ENCODE measurements at regions not wholly inside any gene's neighbourhood (a gene's known extent, or its start where the extent isn't known, plus 50 kb on each side); places are given as distances from the start of the nearest gene placed in this dataset.

GRCh38 chr16:86069736-86070298, 170.9 kb downstream of the IRF8 start:
- CTCF ChIA-PET: interaction anchor here (1.1 to 19.0 kb wide), 4 partner anchors 31 to 453 kb away, joined by 3 to 685 read pairs (median 4); no protein-coding TSS in a partner anchor
- no peak overlapping the region for H3K4me3 ChIP-seq (ENCODE audit: low read depth, low read length)
- no peak for DNase-seq (ENCODE audit: low read depth, low spot score)
- TF ChIP-seq CTCF (IDR thresholded peaks at IDR 0.05; ENCODE audit: insufficient read depth, low read length, missing control alignments): no peak
- POLR2A ChIA-PET: no interaction called here

- no peak for TF ChIP-seq CTCF (IDR thresholded peaks at IDR 0.05; ENCODE audit: insufficient read depth, low read length, missing control alignments)
- CTCF ChIA-PET: interaction anchor here (1.0 to 19.0 kb wide), 5 partner anchors 30 to 452 kb away, joined by 3 to 685 read pairs (median 3); no protein-coding TSS in a partner anchor
- H3K4me3 ChIP-seq (ENCODE audit: low read depth, low read length): no peak overlapping the region
- DNase-seq (ENCODE audit: low read depth, low spot score): no peak
- POLR2A ChIA-PET: no interaction called here
Measured at GRCh38 chr16:86070484-86070883, 171.5 kb downstream of the IRF8 start.

GRCh38 chr16:86070971-86071370, 172.0 kb downstream of the IRF8 start:
- ChIA-PET CTCF (interaction anchor here (1.0 to 19.0 kb wide), 7 partner anchors 19 to 480 kb away, joined by 3 to 685 read pairs (median 3); no protein-coding TSS in a partner anchor), POLR2A (no interaction called here)
- no peak for TF ChIP-seq CTCF (IDR thresholded peaks at IDR 0.05; ENCODE audit: insufficient read depth, low read length, missing control alignments)
- DNase-seq (ENCODE audit: low read depth, low spot score): no peak
- no peak overlapping the region for H3K4me3 ChIP-seq (ENCODE audit: low read depth, low read length)

GRCh38 chr16:86071611-86072240, 172.8 kb downstream of the IRF8 start:
- DNase-seq (ENCODE audit: low read depth, low spot score): no peak
- H3K4me3 ChIP-seq (ENCODE audit: low read depth, low read length): no peak overlapping the region
- CTCF ChIA-PET: interaction anchor here (1.0 to 19.0 kb wide), 17 partner anchors 9 to 479 kb away, joined by 3 to 685 read pairs (median 4); no protein-coding TSS in a partner anchor
- no peak for TF ChIP-seq CTCF (IDR thresholded peaks at IDR 0.05; ENCODE audit: insufficient read depth, low read length, missing control alignments)
- POLR2A ChIA-PET: no interaction called here

GRCh38 chr16:86072328-86073102, 173.6 kb downstream of the IRF8 start:
- ChIA-PET POLR2A (interaction anchor here (0.7 kb wide), 1 partner anchor 283 kb away, joined by 3 read pairs; no protein-coding TSS in a partner anchor), CTCF (interaction anchor here (0.8 to 19.0 kb wide), 36 partner anchors 8 to 478 kb away, joined by 3 to 685 read pairs (median 5); partner anchors contain the start of gene FOXF1)
- peak; percentile 4 for DNase-seq (ENCODE audit: low read depth, low spot score)
- peak; percentile 78 for TF ChIP-seq CTCF (IDR thresholded peaks at IDR 0.05; ENCODE audit: insufficient read depth, low read length, missing control alignments)
- H3K4me3 ChIP-seq (ENCODE audit: low read depth, low read length): no peak overlapping the region

Measured in AG04449 (cell line).